Stimulated activated naive CD8-positive, alpha-beta T cell treated with anti-CD3 and anti-CD28 coated beads, Interleukin-15, Interleukin-2, amounts not matched to agents 100 U/mL and 50 U/mL, for 24 hours (primary cell): ENCODE measurements at regions not wholly inside any gene's neighbourhood (a gene's known extent, or its start where the extent isn't known, plus 50 kb on each side); places are given as distances from the start of the nearest gene placed in this dataset.

Experiments
- ATAC-seq: fragments of 150-1000 bp; cut with Tn5 transposase; one replicate; pipeline ENCODE4 v1.10.0; 2021
- DNase-seq: peaks from one replicate; pipeline ENCODE4 v3.0.0; 2021

- DNase-seq (no peak), ATAC-seq (no peak)
Observed at GRCh38 chr12:38961012-38961411, 55.6 kb upstream of the CPNE8 start.

DNA sequence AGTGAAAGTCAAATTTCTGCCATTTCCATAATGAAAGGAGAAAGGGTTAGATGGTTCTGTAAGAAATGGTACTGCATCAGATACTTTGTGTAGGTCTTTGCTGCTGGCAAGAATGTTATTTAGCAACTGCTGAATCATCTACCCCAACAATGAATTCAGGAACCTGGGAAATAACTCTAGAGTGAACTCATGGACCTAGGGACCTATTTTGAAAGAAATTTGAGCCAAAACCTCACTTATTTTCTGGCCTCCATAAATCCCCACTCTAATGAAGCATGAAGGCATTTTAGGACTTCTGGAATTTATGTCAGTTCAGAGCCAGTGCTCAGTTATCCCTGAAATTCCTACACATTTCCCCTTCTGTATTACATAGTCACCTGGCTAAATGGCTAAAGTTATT lies 50.9 kb upstream of the CPNE8 start:
- DNase-seq (no peak), ATAC-seq (no peak)
